Neural crest cell (in vitro differentiated cells): ENCODE measurements at regions not wholly inside any gene's neighbourhood (a gene's known extent, or its start where the extent isn't known, plus 50 kb on each side); places are given as distances from the start of the nearest gene placed in this dataset.
A peak's percentile ranks its signal among the peaks of the same experiment; 100 is the strongest.

Experiments
- DNase-seq: peaks from one replicate; pipeline ENCODE4 v3.0.0; 2021; ENCODE audit warnings: low read depth, mixed read lengths, low spot score
- H3K27ac Mint-ChIP-seq: one replicate; pipeline ENCODE4 v1.8.0; 2021; ENCODE audit warnings: mild to moderate bottlenecking, mixed read lengths; ENCODE audit not compliant: unreplicated experiment
- H3K27me3 Mint-ChIP-seq: 2 replicates; pipeline ENCODE4 v1.8.0; 2021; ENCODE audit warnings: low read depth, mild to moderate bottlenecking, mixed read lengths
- H3K36me3 Mint-ChIP-seq: 2 replicates; pipeline ENCODE4 v1.8.0; 2021; ENCODE audit warnings: low read depth, mild to moderate bottlenecking, mixed read lengths
- H3K4me1 Mint-ChIP-seq: 2 replicates; pipeline ENCODE4 v1.8.0; 2021; ENCODE audit warnings: mixed read lengths
- H3K4me3 Mint-ChIP-seq: one replicate; pipeline ENCODE4 v1.8.0; 2021; ENCODE audit warnings: mild to moderate bottlenecking, mixed read lengths
- H3K9me3 Mint-ChIP-seq: 2 replicates; pipeline ENCODE4 v1.8.0; 2021; ENCODE audit warnings: mixed read lengths
- TF ChIP-seq, protein P1 (sequence below): fragments of 200-600 bp; sonication (generic); conservative IDR thresholded peaks from 2 replicates; pipeline ENCODE4 v1.5.0; 2021; ENCODE audit warnings: antibody characterized with exemption, mild to moderate bottlenecking

DNA sequence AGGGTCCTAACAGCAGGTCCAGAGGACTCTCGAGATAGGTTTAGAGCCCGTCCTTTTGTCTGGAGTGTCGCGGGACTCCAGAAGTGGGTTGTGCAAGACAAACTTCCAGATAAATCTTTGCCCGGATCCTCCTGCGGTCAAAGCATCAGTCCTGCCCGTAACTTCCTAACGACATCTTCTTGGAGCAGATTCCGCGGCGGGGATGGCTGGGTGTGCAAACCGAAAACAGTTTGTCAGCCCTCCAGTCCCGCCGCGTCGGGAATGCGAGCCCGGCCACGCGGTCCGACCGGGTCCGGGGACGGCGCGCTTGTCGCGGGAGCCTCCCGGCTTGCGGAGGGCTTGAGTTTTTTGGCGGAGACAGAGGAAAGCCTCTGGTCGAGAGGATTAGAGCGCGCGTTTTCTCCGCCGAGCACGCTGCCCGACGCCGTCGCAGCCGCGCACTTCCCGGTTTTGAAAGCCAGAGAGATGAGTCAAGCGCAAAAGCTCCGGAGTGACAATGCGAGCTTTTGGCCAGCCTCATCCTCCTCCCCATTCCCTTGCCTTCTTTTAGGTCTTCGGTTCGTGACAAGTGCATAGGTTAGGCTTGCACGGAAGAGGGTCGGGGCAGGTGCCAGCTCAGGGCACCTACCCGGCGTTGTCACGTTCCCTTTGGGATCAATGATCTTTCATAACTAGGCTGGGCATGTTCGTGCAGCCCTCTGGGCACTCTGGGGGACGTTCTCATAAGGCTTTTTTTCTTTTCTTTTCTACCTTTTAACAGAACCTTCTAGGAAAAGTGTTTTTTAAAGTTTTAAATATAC, 91.3 kb upstream of the PRDM1 start:
- no peaks in the 10 kb centered on the region for H3K36me3 Mint-ChIP-seq
- peaks cover 93% of the 10 kb centered on the region for H3K27me3 Mint-ChIP-seq
- H3K27ac Mint-ChIP-seq: no peak overlapping the region

DNA sequence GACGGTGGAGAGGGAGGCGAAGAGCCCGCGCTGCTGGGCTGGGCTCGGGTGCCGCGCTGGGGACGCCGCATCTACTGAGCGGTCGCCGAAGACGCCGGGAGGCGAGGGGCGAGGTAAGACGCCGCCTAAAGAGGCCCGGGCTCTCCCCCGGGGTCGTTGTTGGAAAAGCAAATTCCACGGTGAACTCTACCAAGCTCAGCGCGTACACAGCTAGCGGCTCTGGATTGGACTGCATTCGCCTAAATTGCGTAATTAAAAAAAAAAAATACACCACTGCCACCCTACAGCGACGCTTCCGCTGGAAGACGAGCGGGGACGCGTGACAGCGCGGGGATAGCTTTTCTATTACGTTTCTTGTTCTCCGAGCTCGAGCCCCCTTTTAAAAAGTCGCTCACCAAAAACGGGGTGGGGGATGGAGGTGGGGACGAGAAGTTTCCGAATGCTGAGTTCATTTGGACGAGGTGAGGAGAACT, 92.0 kb upstream of the PRDM1 start:
- H3K27me3 Mint-ChIP-seq: peaks cover 94% of the 10 kb centered on the region
- TF ChIP-seq, protein P1, sequence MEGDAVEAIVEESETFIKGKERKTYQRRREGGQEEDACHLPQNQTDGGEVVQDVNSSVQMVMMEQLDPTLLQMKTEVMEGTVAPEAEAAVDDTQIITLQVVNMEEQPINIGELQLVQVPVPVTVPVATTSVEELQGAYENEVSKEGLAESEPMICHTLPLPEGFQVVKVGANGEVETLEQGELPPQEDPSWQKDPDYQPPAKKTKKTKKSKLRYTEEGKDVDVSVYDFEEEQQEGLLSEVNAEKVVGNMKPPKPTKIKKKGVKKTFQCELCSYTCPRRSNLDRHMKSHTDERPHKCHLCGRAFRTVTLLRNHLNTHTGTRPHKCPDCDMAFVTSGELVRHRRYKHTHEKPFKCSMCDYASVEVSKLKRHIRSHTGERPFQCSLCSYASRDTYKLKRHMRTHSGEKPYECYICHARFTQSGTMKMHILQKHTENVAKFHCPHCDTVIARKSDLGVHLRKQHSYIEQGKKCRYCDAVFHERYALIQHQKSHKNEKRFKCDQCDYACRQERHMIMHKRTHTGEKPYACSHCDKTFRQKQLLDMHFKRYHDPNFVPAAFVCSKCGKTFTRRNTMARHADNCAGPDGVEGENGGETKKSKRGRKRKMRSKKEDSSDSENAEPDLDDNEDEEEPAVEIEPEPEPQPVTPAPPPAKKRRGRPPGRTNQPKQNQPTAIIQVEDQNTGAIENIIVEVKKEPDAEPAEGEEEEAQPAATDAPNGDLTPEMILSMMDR: no peak
- H3K36me3 Mint-ChIP-seq: no peaks in the 10 kb centered on the region
- peak overlapping the region; percentile 75 for H3K4me3 Mint-ChIP-seq
- no peaks in the 10 kb centered on the region for H3K9me3 Mint-ChIP-seq
- H3K27ac Mint-ChIP-seq: no peak overlapping the region
- peaks cover 27% of the 10 kb centered on the region for H3K4me1 Mint-ChIP-seq
- no peak for DNase-seq

More for the DNA sequence above, 91.3 kb upstream of the PRDM1 start:
- Mint-ChIP-seq H3K4me3 (peak overlapping the region; percentile 75), H3K9me3 (no peaks in the 10 kb centered on the region), H3K4me1 (peaks cover 27% of the 10 kb centered on the region)
- TF ChIP-seq, protein P1: no peak
- DNase-seq: peak; percentile 37

DNA sequence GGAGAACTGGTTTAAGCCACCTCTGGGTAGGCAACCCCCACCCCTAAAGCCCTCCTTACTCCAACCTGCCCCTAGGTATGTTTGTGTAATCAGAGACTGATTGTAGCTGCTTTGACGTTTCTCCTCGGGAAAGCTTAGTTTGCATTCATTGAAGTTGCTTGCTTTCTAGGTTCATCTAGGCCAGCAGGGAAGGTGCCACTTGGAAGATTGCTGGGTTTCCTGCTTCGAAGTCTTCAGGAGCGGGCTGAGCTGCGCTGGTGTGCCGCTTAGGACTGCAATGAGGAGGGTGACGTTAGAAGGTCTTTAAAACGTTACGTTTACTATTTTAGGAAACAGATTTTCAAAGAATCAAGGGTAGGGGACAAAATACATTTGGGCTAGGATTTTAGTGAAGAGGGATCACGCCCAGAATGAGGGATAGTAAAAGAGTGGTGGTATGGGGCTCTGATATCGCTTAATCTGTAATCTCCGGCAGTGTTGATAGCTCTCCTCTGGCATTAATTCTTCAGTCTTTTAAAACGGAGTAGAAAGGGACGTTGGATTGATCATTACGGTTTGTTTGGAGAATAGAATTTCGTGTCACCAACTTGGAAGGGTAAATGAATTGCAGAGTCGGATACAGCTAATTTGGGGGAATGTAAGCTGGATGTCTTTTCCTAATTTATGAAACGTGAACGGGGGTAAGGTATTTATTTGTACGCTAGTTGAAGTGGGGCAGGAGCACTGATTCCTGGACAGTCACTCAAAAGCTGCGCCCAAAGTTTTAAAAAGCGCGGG, 92.6 kb upstream of the PRDM1 start:
- Mint-ChIP-seq H3K27ac (no peak overlapping the region), H3K36me3 (no peaks in the 10 kb centered on the region), H3K9me3 (no peaks in the 10 kb centered on the region), H3K4me1 (peaks cover 27% of the 10 kb centered on the region), H3K4me3 (peak overlapping the region; percentile 75), H3K27me3 (peaks cover 98% of the 10 kb centered on the region)
- TF ChIP-seq, protein P1: no peak
- no peak for DNase-seq

DNA sequence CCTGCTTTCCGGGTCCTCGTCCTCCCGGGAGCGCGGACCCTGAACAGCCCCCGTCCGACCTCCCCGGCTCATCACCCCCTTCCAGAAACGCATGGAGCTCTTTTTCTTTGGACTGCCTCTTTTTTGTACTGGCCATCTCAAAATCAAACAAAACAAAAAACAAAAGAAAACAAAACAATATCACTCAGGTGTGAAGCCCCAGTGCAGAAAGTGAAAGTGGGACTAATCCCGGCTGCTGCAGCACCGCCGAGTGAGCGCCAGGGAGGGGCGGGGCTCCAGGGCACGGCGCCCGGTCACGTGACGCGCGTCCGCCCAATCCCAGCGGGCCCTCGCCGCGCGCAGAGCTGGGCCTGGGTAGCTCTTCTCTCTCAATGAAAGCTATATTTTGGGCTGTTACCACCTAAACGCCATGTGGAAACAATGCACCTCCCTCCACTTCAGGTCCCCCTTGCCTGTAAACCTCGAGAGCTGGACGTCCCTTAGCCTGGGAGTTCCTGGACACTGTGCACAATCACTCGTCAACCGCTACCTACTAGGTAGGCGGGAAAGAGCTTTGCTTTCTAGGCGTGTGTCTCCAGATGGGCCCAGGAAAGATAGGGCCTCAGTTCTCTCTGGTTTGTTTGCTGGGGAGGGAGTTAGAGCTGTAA, 93.7 kb upstream of the PRDM1 start:
- Mint-ChIP-seq H3K27me3 (peaks cover 99% of the 10 kb centered on the region), H3K4me1 (peaks cover 27% of the 10 kb centered on the region), H3K4me3 (peak overlapping the region; percentile 75), H3K27ac (no peak overlapping the region), H3K36me3 (no peaks in the 10 kb centered on the region), H3K9me3 (no peaks in the 10 kb centered on the region)
- TF ChIP-seq, protein P1: no peak
- DNase-seq: peak; percentile 65

DNA sequence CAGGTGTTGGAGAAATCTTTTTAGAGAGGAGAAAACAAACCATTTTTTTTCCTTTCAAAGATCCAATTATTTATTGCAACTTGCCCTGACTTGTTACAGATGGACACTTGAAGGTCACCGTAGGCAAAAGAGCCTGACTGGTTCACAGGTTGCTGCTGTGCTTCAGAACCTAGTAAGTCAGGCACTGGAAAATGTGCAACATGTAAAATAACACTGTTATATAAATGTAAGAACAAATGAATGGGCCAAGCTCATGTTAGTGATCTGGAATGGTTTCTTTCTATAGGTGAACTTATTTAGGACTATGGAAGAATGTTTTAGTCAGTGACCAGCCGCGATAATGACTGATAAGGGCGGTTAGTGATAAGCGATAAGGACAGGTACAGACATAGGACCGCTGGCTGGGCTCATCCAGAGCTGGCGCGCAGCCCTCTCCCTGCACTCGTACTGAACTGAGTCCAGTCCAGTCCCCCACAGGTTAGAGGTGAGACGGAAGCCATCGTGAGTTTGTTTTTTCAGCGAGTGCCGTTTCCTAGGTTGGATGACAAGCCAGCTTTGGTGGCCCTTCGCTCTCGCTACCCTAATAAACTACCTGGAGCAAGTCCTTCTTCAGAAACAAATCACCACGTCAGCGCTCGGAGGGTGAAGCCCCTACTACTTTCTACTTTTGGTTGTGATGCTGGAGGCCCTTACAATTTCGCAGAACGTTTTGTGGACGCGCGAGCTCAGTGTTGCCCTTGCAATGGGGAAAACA, 94.4 kb upstream of the PRDM1 start:
- no peaks in the 10 kb centered on the region for H3K36me3 Mint-ChIP-seq
- H3K27ac Mint-ChIP-seq: no peak overlapping the region
- no peak for DNase-seq
- peaks cover 27% of the 10 kb centered on the region for H3K4me1 Mint-ChIP-seq
- no peaks in the 10 kb centered on the region for H3K9me3 Mint-ChIP-seq
- peaks cover 99% of the 10 kb centered on the region for H3K27me3 Mint-ChIP-seq
- peak overlapping the region; percentile 75 for H3K4me3 Mint-ChIP-seq
- TF ChIP-seq, protein P1: no peak
